ENCODE measurements at regions not wholly inside any gene's neighbourhood (a gene's known extent, or its start where the extent isn't known, plus 50 kb on each side); places are given as distances from the start of the nearest gene placed in this dataset.

- H3K4me3 ChIP-seq (ENCODE audit: control insufficient read depth, low read depth, low read length), result no peak overlapping the region
- no peak for TF ChIP-seq CTCF (IDR thresholded peaks at IDR 0.05; ENCODE audit: control insufficient read depth, insufficient read depth, low read depth, low read length, missing control alignments)
- no peak for DNase-seq (ENCODE audit: low read depth)
Observed at GRCh38 chr4:158018221-158018830, 154.5 kb downstream of the GASK1B start.

- no peak for DNase-seq (ENCODE audit: low read depth)
- no peak for TF ChIP-seq CTCF (IDR thresholded peaks at IDR 0.05; ENCODE audit: control insufficient read depth, insufficient read depth, low read depth, low read length, missing control alignments)
- H3K4me3 ChIP-seq (ENCODE audit: control insufficient read depth, low read depth, low read length), result no peak overlapping the region
Observed at GRCh38 chr4:158016511-158016910, 156.3 kb downstream of the GASK1B start.

GRCh38 chr4:158015241-158015640, 157.6 kb downstream of the GASK1B start:
- no peak overlapping the region for H3K4me3 ChIP-seq (ENCODE audit: control insufficient read depth, low read depth, low read length)
- no peak for TF ChIP-seq CTCF (IDR thresholded peaks at IDR 0.05; ENCODE audit: control insufficient read depth, insufficient read depth, low read depth, low read length, missing control alignments)
- DNase-seq (ENCODE audit: low read depth), result no peak

- DNase-seq (ENCODE audit: low read depth), result no peak
Observed at GRCh38 chr4:158013858-158014257, 159.0 kb downstream of the GASK1B start.

GRCh38 chr4:158010361-158010760, 162.5 kb downstream of the GASK1B start:
- no peak for DNase-seq (ENCODE audit: low read depth)
- no peak overlapping the region for H3K4me3 ChIP-seq (ENCODE audit: control insufficient read depth, low read depth, low read length)
- no peak for TF ChIP-seq CTCF (IDR thresholded peaks at IDR 0.05; ENCODE audit: control insufficient read depth, insufficient read depth, low read depth, low read length, missing control alignments)

More at GRCh38 chr4:158013858-158014257, 159.0 kb downstream of the GASK1B start:
- no peak for TF ChIP-seq CTCF (IDR thresholded peaks at IDR 0.05; ENCODE audit: control insufficient read depth, insufficient read depth, low read depth, low read length, missing control alignments)
- H3K4me3 ChIP-seq (ENCODE audit: control insufficient read depth, low read depth, low read length), result no peak overlapping the region

- no peak for TF ChIP-seq CTCF (IDR thresholded peaks at IDR 0.05; ENCODE audit: control insufficient read depth, insufficient read depth, low read depth, low read length, missing control alignments)
- no peak overlapping the region for H3K4me3 ChIP-seq (ENCODE audit: control insufficient read depth, low read depth, low read length)
- DNase-seq (ENCODE audit: low read depth), result no peak
Observed at GRCh38 chr4:158008551-158009218, 164.1 kb downstream of the GASK1B start.
